ENCODE measurements at regions not wholly inside any gene's neighbourhood (a gene's known extent, or its start where the extent isn't known, plus 50 kb on each side); places are given as distances from the start of the nearest gene placed in this dataset.
"Not testable (repeated sequence)": the region's sequence is repeated elsewhere in the genome, so short reads cannot be mapped to it uniquely, and the experiment has no call there.

DNA sequence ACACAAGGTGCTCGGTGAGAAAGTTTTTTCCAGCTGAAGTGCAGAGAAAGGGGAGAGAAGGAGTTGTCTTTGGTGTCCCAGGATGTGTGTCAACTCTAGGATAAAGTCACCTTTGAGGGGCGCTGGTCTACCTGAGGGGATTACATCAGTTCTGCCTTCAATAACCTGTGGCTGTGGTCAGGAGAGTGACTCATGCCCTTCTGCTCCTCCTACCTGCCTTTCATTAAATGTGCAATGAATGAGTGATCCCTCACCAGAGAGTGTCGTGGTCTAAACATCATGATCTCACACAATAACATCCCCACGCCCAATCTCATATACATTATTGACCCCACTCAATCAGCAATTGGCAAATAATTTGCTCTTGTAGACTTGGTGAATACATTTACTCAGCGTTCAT is 156.4 kb downstream of the POTEB start:
- TF ChIP-seq, protein P1, sequence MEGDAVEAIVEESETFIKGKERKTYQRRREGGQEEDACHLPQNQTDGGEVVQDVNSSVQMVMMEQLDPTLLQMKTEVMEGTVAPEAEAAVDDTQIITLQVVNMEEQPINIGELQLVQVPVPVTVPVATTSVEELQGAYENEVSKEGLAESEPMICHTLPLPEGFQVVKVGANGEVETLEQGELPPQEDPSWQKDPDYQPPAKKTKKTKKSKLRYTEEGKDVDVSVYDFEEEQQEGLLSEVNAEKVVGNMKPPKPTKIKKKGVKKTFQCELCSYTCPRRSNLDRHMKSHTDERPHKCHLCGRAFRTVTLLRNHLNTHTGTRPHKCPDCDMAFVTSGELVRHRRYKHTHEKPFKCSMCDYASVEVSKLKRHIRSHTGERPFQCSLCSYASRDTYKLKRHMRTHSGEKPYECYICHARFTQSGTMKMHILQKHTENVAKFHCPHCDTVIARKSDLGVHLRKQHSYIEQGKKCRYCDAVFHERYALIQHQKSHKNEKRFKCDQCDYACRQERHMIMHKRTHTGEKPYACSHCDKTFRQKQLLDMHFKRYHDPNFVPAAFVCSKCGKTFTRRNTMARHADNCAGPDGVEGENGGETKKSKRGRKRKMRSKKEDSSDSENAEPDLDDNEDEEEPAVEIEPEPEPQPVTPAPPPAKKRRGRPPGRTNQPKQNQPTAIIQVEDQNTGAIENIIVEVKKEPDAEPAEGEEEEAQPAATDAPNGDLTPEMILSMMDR (IDR thresholded peaks at IDR 0.05): not testable (repeated sequence)
- not testable (repeated sequence) for TF ChIP-seq POLR2A (IDR thresholded peaks at IDR 0.05)
